Astrocyte (in vitro differentiated cells and primary cell): ENCODE measurements at regions not wholly inside any gene's neighbourhood (a gene's known extent, or its start where the extent isn't known, plus 50 kb on each side); places are given as distances from the start of the nearest gene placed in this dataset.

ENCODE experiments used
- CTCF ChIP-seq: IDR thresholded peaks from 2 replicates; pipeline ENCODE4 v1.5.1; 2011; ENCODE audit warnings: low read depth, mild to moderate bottlenecking, inconsistent platforms, low read length, moderate library complexity; ENCODE audit not compliant: insufficient read depth
- EZH2 ChIP-seq: IDR thresholded peaks from 2 replicates; pipeline ENCODE4 v1.6.1; 2012; ENCODE audit warnings: mild to moderate bottlenecking, low read length, inconsistent platforms; ENCODE audit not compliant: insufficient read depth

GRCh38 chr7:79681454-79681853 lies 228.0 kb upstream of the MAGI2 start:
- TF ChIP-seq EZH2 (no peak), CTCF (no peak)
